SK-N-MC (cell line): ENCODE measurements at regions not wholly inside any gene's neighbourhood (a gene's known extent, or its start where the extent isn't known, plus 50 kb on each side); places are given as distances from the start of the nearest gene placed in this dataset.

ENCODE experiments used
- EZH2 ChIP-seq: fragments of 200-600 bp; sonication (generic); IDR thresholded peaks from one replicate; pipeline ENCODE4 v1.6.1; 2017; ENCODE audit warnings: antibody characterized with exemption
- FOXP2 ChIP-seq: optimal IDR thresholded peaks from 2 replicates; pipeline ENCODE3; 2011; ENCODE audit warnings: mild to moderate bottlenecking, moderate library complexity; ENCODE audit not compliant: insufficient read depth; ENCODE audit errors: extremely low read length, control extremely low read depth
- POLR2AphosphoS5 ChIP-seq: IDR thresholded peaks from 2 replicates; pipeline ENCODE4 v1.6.1; 2012; ENCODE audit warnings: mild to moderate bottlenecking, low read depth, low read length, borderline replicate concordance

GRCh38 chr12:75585330-75585729, 73.9 kb upstream of the KRR1 start:
- no peak for TF ChIP-seq EZH2
- TF ChIP-seq POLR2AphosphoS5: no peak
- TF ChIP-seq FOXP2: no peak
